ENCODE measurements at regions not wholly inside any gene's neighbourhood (a gene's known extent, or its start where the extent isn't known, plus 50 kb on each side); places are given as distances from the start of the nearest gene placed in this dataset.

GRCh38 chr4:59770601-59771264 is 1429.4 kb upstream of the ADGRL3 start:
- intact Hi-C loops (cut with micrococcal nuclease; ENCODE audit: unreplicated experiment): no loop called here
- no peak for TF ChIP-seq CTCF (CRISPR knock-in tag; IDR thresholded peaks at IDR 0.05)
- TF ChIP-seq PRDM4 (CRISPR knock-in tag; IDR thresholded peaks at IDR 0.05; ENCODE audit: borderline replicate concordance): no peak
- TF ChIP-seq HNF4G (IDR thresholded peaks at IDR 0.05; ENCODE audit: borderline replicate concordance, low read depth, low read length): no peak
- TF ChIP-seq HNF4G (CRISPR knock-in tag; IDR thresholded peaks at IDR 0.05; ENCODE audit: borderline replicate concordance, low read depth): no peak
- no peak for TF ChIP-seq HNF4A (CRISPR knock-in tag; IDR thresholded peaks at IDR 0.05)
- TF ChIP-seq ZNF552 (CRISPR knock-in tag; IDR thresholded peaks at IDR 0.05; ENCODE audit: borderline replicate concordance): no peak
- TF ChIP-seq ZNF674 (CRISPR knock-in tag; IDR thresholded peaks at IDR 0.05; ENCODE audit: low read depth): no peak
- TF ChIP-seq MED8 (CRISPR knock-in tag; IDR thresholded peaks at IDR 0.05; ENCODE audit: insufficient replicate concordance): no peak
- Histone ChIP-seq H3K9me3 (ENCODE audit: low read length) (no peaks in the 10 kb centered on the region), H3K4me3 (replicated peaks in 1 of 3; ENCODE audit: insufficient read depth in 1 of 3, low read depth in 2 of 3, low read length in 3 of 3) (no peak overlapping the region), H3K27ac (ENCODE audit: extremely low read length, insufficient read depth, low read length) (no peak overlapping the region), H3K79me2 (ENCODE audit: insufficient read depth, low read length) (no peaks in the 10 kb centered on the region), H3K36me3 (replicated peaks in 1 of 2; ENCODE audit: control insufficient read depth in 1 of 2, insufficient read depth in 2 of 2, low read length in 2 of 2) (no peaks in the 10 kb centered on the region), H4K20me1 (ENCODE audit: insufficient read depth, low read length) (no peaks in the 10 kb centered on the region), H3K4me2 (ENCODE audit: low read depth, low read length) (no peak overlapping the region), H3K27me3 (ENCODE audit: control insufficient read depth in 1 of 2, insufficient read depth in 2 of 2, low read length in 2 of 2) (no peaks in the 10 kb centered on the region), H3K9ac (ENCODE audit: insufficient read depth, low read depth, low read length) (no peak overlapping the region), H3K4me1 (ENCODE audit: insufficient read depth, low read length) (no peaks in the 10 kb centered on the region), H2AFZ (ENCODE audit: low read length) (no peak overlapping the region)
- no TSS peak for BruUV-seq (replicated peaks)
- DNase-seq (ENCODE audit: low spot score) (no peak), FAIRE-seq (no peak), ATAC-seq (no peak)
- in situ Hi-C loops (cut with HindIII; ENCODE audit: extremely low pct_ligation_motif_present, low pct_unique_long_range_greater_than_20kb): no loop called here
- POLR2A ChIA-PET: no interaction called here
- CTCF ChIA-PET (ENCODE audit: low intra/inter-chr PET ratio, low total read pairs): no interaction called here
